Karpas-422 (cell line): ENCODE measurements at regions not wholly inside any gene's neighbourhood (a gene's known extent, or its start where the extent isn't known, plus 50 kb on each side); places are given as distances from the start of the nearest gene placed in this dataset.

Experiments
- DNase-seq: peaks from one replicate; pipeline ENCODE4 v3.0.0-alpha.2; 2015
- H2AFZ ChIP-seq: fragments of 200-600 bp; sonication (generic); 2 replicates; pipeline ENCODE4 v1.6.1; 2014; ENCODE audit warnings: antibody characterized with exemption, low read length, mixed read lengths
- H3K27ac ChIP-seq: fragments of 200-600 bp; sonication (generic); 2 replicates; pipeline ENCODE4 v1.5.1; 2014; ENCODE audit warnings: mild to moderate bottlenecking, low read length, moderate library complexity
- H3K27me3 ChIP-seq: fragments of 200-600 bp; sonication (generic); 2 replicates; pipeline ENCODE4 v1.6.1; 2014; ENCODE audit warnings: low read length, mixed read lengths
- H3K36me3 ChIP-seq: fragments of 200-600 bp; sonication (generic); 2 replicates; pipeline ENCODE4 v1.6.1; 2014; ENCODE audit warnings: low read length, mixed read lengths; ENCODE audit not compliant: insufficient read depth
- H3K4me1 ChIP-seq: fragments of 200-600 bp; sonication (generic); 2 replicates; pipeline ENCODE4 v1.6.1; 2014; ENCODE audit warnings: mild to moderate bottlenecking, low read length, mixed read lengths
- H3K4me2 ChIP-seq: fragments of 200-600 bp; sonication (generic); 2 replicates; pipeline ENCODE4 v1.6.1; 2014; ENCODE audit warnings: low read length, low read depth, mild to moderate bottlenecking; ENCODE audit not compliant: poor library complexity, severe bottlenecking
- H3K4me3 ChIP-seq: fragments of 200-600 bp; sonication (generic); 2 replicates; pipeline ENCODE4 v1.5.1; 2014; ENCODE audit warnings: mild to moderate bottlenecking, antibody characterized with exemption, low read length, mixed read lengths
- H3K79me2 ChIP-seq: fragments of 200-600 bp; sonication (generic); 2 replicates; pipeline ENCODE4 v1.6.1; 2014; ENCODE audit warnings: mild to moderate bottlenecking, low read length, mixed read lengths
- H3K9ac ChIP-seq: fragments of 200-600 bp; sonication (generic); 2 replicates; pipeline ENCODE4 v1.6.0; 2014; ENCODE audit warnings: low read length
- H3K9me2 ChIP-seq: fragments of 200-600 bp; sonication (generic), shearing (Covaris generic); replicated peaks from 2 replicates; pipeline ENCODE4 v1.6.0; 2014; ENCODE audit warnings: mild to moderate bottlenecking, low read length, moderate library complexity; ENCODE audit not compliant: insufficient read depth
- H3K9me3 ChIP-seq: fragments of 300-700, 200-600 bp; sonication (generic); 2 replicates; pipeline ENCODE4 v1.6.1; 2014; ENCODE audit warnings: low read length, mixed read lengths
- H4K20me1 ChIP-seq: fragments of 200-600 bp; sonication (generic); 2 replicates; pipeline ENCODE4 v1.6.1; 2014; ENCODE audit warnings: mild to moderate bottlenecking, antibody characterized with exemption, low read length, low read depth; ENCODE audit not compliant: insufficient read depth

- no peak overlapping the region for H3K4me3 ChIP-seq
- H2AFZ ChIP-seq: no peak overlapping the region
- DNase-seq: no peak
- H3K27me3 ChIP-seq: no peaks in the 10 kb centered on the region
- no peak overlapping the region for H3K4me2 ChIP-seq
- H3K79me2 ChIP-seq: no peaks in the 10 kb centered on the region
- no peaks in the 10 kb centered on the region; the same call in 1 of the 2 replicates for H3K36me3 ChIP-seq
- peaks cover 9% of the 10 kb centered on the region; the same call in 1 of the 2 replicates for H3K9me3 ChIP-seq
- H3K9me2 ChIP-seq: no peaks in the 10 kb centered on the region
- H3K9ac ChIP-seq: no peak overlapping the region
- H4K20me1 ChIP-seq: no peaks in the 10 kb centered on the region
- no peak overlapping the region for H3K27ac ChIP-seq
- H3K4me1 ChIP-seq: peaks cover 32% of the 10 kb centered on the region
These were observed 144.6 kb upstream of the RMP24 start for GRCh38 chr18:35827903-35828275.

GRCh38 chr18:35828591-35828990 is 143.9 kb upstream of the RMP24 start:
- no peak overlapping the region for H2AFZ ChIP-seq
- no peak overlapping the region for H3K27ac ChIP-seq
- H3K4me2 ChIP-seq: no peak overlapping the region
- peaks cover 9% of the 10 kb centered on the region; the same call in 1 of the 2 replicates for H3K9me3 ChIP-seq
- no peaks in the 10 kb centered on the region; the same call in 1 of the 2 replicates for H3K36me3 ChIP-seq
- DNase-seq: no peak
- no peaks in the 10 kb centered on the region for H4K20me1 ChIP-seq
- H3K27me3 ChIP-seq: no peaks in the 10 kb centered on the region
- no peaks in the 10 kb centered on the region for H3K9me2 ChIP-seq
- no peak overlapping the region for H3K4me3 ChIP-seq
- H3K79me2 ChIP-seq: no peaks in the 10 kb centered on the region
- no peak overlapping the region for H3K9ac ChIP-seq
- H3K4me1 ChIP-seq: peaks cover 37% of the 10 kb centered on the region

GRCh38 chr18:35835366-35835765 is 137.1 kb upstream of the RMP24 start:
- Histone ChIP-seq H3K27me3 (no peaks in the 10 kb centered on the region), H3K4me1 (peaks cover 44% of the 10 kb centered on the region), H3K4me3 (no peak overlapping the region), H3K27ac (no peak overlapping the region), H3K9ac (no peak overlapping the region), H4K20me1 (no peaks in the 10 kb centered on the region), H3K4me2 (peak overlapping the region; percentile 26), H3K36me3 (no peaks in the 10 kb centered on the region; the same call in 1 of the 2 replicates), H3K79me2 (no peaks in the 10 kb centered on the region), H3K9me3 (peaks cover 13% of the 10 kb centered on the region; the same call in 1 of the 2 replicates), H2AFZ (0 out of 2 replicates have a peak overlapping the region, but pooled peaks have one; percentile 19), H3K9me2 (no peaks in the 10 kb centered on the region)
- no peak for DNase-seq

GRCh38 chr18:35835833-35836232 is 136.6 kb upstream of the RMP24 start:
- Histone ChIP-seq H3K36me3 (peaks cover under 1% of the 10 kb centered on the region; the same call in 1 of the 2 replicates), H3K79me2 (no peaks in the 10 kb centered on the region), H3K27ac (no peak overlapping the region), H3K4me3 (no peak overlapping the region), H4K20me1 (no peaks in the 10 kb centered on the region), H3K9ac (no peak overlapping the region), H3K27me3 (no peaks in the 10 kb centered on the region), H3K9me2 (no peaks in the 10 kb centered on the region), H3K4me1 (peaks cover 44% of the 10 kb centered on the region), H3K9me3 (peaks cover 17% of the 10 kb centered on the region; the same call in 1 of the 2 replicates), H3K4me2 (peak overlapping the region; percentile 26), H2AFZ (0 out of 2 replicates have a peak overlapping the region, but pooled peaks have one; percentile 19)
- DNase-seq: peak; percentile 74

GRCh38 chr18:35836932-35837331 is 135.5 kb upstream of the RMP24 start:
- Histone ChIP-seq H3K9ac (no peak overlapping the region), H3K27me3 (no peaks in the 10 kb centered on the region), H3K79me2 (no peaks in the 10 kb centered on the region), H3K4me2 (no peak overlapping the region), H3K9me2 (no peaks in the 10 kb centered on the region), H3K4me3 (no peak overlapping the region), H3K27ac (no peak overlapping the region), H4K20me1 (no peaks in the 10 kb centered on the region), H3K36me3 (peaks cover 4% of the 10 kb centered on the region; the same call in 1 of the 2 replicates), H3K9me3 (peaks cover 22% of the 10 kb centered on the region; the same call in 1 of the 2 replicates), H2AFZ (0 out of 2 replicates have a peak overlapping the region, but pooled peaks have one; percentile 28), H3K4me1 (peaks cover 35% of the 10 kb centered on the region)
- DNase-seq: no peak

GRCh38 chr18:35837922-35838496 is 134.5 kb upstream of the RMP24 start:
- Histone ChIP-seq H3K27me3 (no peaks in the 10 kb centered on the region), H4K20me1 (no peaks in the 10 kb centered on the region), H3K9me2 (no peaks in the 10 kb centered on the region), H3K4me2 (no peak overlapping the region), H3K79me2 (no peaks in the 10 kb centered on the region), H3K4me1 (peaks cover 39% of the 10 kb centered on the region), H3K36me3 (peaks cover 4% of the 10 kb centered on the region; the same call in 1 of the 2 replicates), H2AFZ (no peak overlapping the region), H3K9me3 (peaks cover 12% of the 10 kb centered on the region; the same call in 1 of the 2 replicates), H3K27ac (no peak overlapping the region), H3K4me3 (no peak overlapping the region), H3K9ac (no peak overlapping the region)
- DNase-seq: no peak

GRCh38 chr18:35841283-35841682 is 131.2 kb upstream of the RMP24 start:
- Histone ChIP-seq H3K79me2 (no peaks in the 10 kb centered on the region), H3K9me2 (no peaks in the 10 kb centered on the region), H3K9me3 (peaks cover 12% of the 10 kb centered on the region; the same call in 1 of the 2 replicates), H3K4me2 (no peak overlapping the region), H3K4me1 (peaks cover 26% of the 10 kb centered on the region), H3K27ac (no peak overlapping the region), H2AFZ (no peak overlapping the region), H3K36me3 (peaks cover 4% of the 10 kb centered on the region; the same call in 1 of the 2 replicates), H3K27me3 (no peaks in the 10 kb centered on the region), H4K20me1 (no peaks in the 10 kb centered on the region), H3K4me3 (no peak overlapping the region), H3K9ac (no peak overlapping the region)
- DNase-seq: no peak

GRCh38 chr18:35842536-35842935 is 129.9 kb upstream of the RMP24 start:
- no peaks in the 10 kb centered on the region for H3K79me2 ChIP-seq

More at GRCh38 chr18:35842536-35842935, 129.9 kb upstream of the RMP24 start:
- peak overlapping the region; percentile 10; the same call in 1 of the 2 replicates for H3K27ac ChIP-seq
- no peak overlapping the region for H3K9ac ChIP-seq
- H4K20me1 ChIP-seq: no peaks in the 10 kb centered on the region
- H3K4me2 ChIP-seq: no peak overlapping the region
- peaks cover 12% of the 10 kb centered on the region; the same call in 1 of the 2 replicates for H3K9me3 ChIP-seq
- no peak for DNase-seq
- no peak overlapping the region for H3K4me3 ChIP-seq
- peaks cover 17% of the 10 kb centered on the region for H3K4me1 ChIP-seq
- H3K36me3 ChIP-seq: peaks cover 4% of the 10 kb centered on the region; the same call in 1 of the 2 replicates
- H3K9me2 ChIP-seq: no peaks in the 10 kb centered on the region
- H2AFZ ChIP-seq: no peak overlapping the region
- no peaks in the 10 kb centered on the region for H3K27me3 ChIP-seq
